Spinal cord (tissue), 9 donors: ENCODE measurements at regions not wholly inside any gene's neighbourhood (a gene's known extent, or its start where the extent isn't known, plus 50 kb on each side); places are given as distances from the start of the nearest gene placed in this dataset.
A peak's percentile ranks its signal among the peaks of the same experiment; 100 is the strongest.
"Not testable (repeated sequence)": the region's sequence is repeated elsewhere in the genome, so short reads cannot be mapped to it uniquely, and the experiment has no call there.

Experiments used
- DNase-seq, 6 donors: peaks; one replicate each; pipeline versions ENCODE4 v3.0.0 to v3.0.0-alpha.2; 2013 to 2015; ENCODE audit warnings: low spot score in 6 of 6, low read depth in 4 of 6
- H3K27ac ChIP-seq: one replicate; pipeline ENCODE4 v1.5.1; 2013; ENCODE audit warnings: low read depth, low read length, control low read depth
- H3K27me3 ChIP-seq: one replicate; pipeline ENCODE4 v1.6.1; 2013; ENCODE audit warnings: low read length; ENCODE audit not compliant: control insufficient read depth, insufficient read depth
- H3K36me3 ChIP-seq: one replicate; pipeline ENCODE4 v1.6.1; 2013; ENCODE audit warnings: low read length; ENCODE audit not compliant: control insufficient read depth, insufficient read depth
- H3K4me1 ChIP-seq: one replicate; pipeline ENCODE4 v1.6.1; 2013; ENCODE audit warnings: low read length; ENCODE audit not compliant: control insufficient read depth, insufficient read depth
- H3K4me3 ChIP-seq: one replicate; pipeline ENCODE4 v1.5.1; 2013; ENCODE audit warnings: low read depth, low read length, control low read depth
- H3K9me3 ChIP-seq: one replicate; pipeline ENCODE4 v1.6.1; 2013; ENCODE audit warnings: low read length; ENCODE audit not compliant: control insufficient read depth, insufficient read depth
- WGBS: methylation state at CpG from one replicate; pipeline ENCODE4 v1.1.5; 2013; ENCODE audit warnings: missing lambda C conversion rate; ENCODE audit not compliant: insufficient coverage; 5-methylcytosine and 5-hydroxymethylcytosine counted together
- donor health status: healthy.

DNA sequence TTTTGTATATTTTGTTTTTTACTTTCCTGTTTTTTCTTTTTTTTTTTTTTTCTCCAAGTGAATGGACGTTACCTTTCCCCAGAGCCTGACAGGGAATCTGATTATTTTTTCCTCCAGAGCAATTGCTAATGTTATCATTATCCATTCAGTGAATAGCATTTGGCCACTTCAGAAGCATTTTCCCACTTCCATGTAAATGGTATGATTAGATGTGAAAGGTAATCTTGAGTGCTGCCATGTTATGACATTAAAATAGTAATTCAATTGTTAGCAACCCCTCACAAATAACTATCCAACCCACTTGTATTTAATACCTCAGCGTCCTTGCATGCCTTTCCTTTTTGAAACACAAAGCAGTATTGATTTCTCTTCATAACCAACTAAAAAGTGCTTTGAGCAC, 1243.8 kb downstream of the CDH8 start:
- H3K4me3 ChIP-seq = no peak overlapping the region
- H3K27ac ChIP-seq = no peak overlapping the region
- H3K27me3 ChIP-seq = no peaks in the 10 kb centered on the region
- DNase-seq = no peak
- no peaks in the 10 kb centered on the region for H3K36me3 ChIP-seq
- no peaks in the 10 kb centered on the region for H3K9me3 ChIP-seq
- WGBS = no CpG with 5 or more reads among the region's 2 CpGs
- no peaks in the 10 kb centered on the region for H3K4me1 ChIP-seq

GRCh38 chr16:60788631-60789030, 1247.6 kb downstream of the CDH8 start:
- Histone ChIP-seq H3K27ac (no peak overlapping the region), H3K36me3 (no peaks in the 10 kb centered on the region), H3K4me3 (no peak overlapping the region), H3K4me1 (no peaks in the 10 kb centered on the region), H3K9me3 (no peaks in the 10 kb centered on the region), H3K27me3 (no peaks in the 10 kb centered on the region)
- DNase-seq = no peak

DNA sequence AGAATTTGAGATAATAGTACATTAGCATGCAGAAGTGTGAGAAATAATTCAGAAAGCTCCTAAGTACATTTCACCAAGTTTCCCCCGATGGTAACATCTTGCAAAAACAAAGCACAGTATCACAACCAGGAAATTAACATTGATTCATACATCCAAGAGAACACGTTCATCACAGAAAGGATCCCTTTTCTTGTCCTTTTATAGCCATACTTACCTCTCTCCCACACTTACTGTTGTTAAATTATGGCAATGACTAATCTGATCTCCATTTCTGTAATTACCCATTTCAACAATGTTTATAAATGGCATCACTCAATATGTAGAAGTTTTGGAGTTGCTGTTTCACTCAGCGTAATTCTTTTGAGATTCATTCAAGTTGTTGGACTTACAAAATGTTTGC, 1260.0 kb downstream of the CDH8 start:
- Histone ChIP-seq H3K27ac (no peak overlapping the region), H3K4me3 (no peak overlapping the region), H3K9me3 (no peaks in the 10 kb centered on the region), H3K27me3 (no peaks in the 10 kb centered on the region), H3K4me1 (no peaks in the 10 kb centered on the region), H3K36me3 (no peaks in the 10 kb centered on the region)
- no peak for DNase-seq
- WGBS = no CpG with 5 or more reads among the region's 3 CpGs

DNA sequence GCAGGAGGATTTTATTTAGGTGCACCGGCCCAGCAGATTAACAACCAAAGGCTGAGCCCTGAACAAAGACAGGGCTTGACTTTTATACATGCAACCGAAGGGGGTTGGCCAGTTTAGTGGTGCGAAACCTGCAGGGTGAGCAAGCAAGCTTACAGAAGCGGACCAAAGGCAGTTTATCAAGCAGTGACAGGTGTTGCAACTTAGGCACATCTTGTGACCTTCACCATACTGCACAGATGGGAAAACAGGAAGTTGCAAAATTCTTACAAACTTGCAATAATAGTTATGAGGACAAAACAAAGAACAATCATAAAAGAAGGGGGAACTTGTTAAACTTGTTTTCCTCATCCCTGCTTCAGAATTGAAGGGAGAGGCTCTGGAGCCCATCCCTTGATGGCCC, 1265.1 kb downstream of the CDH8 start:
- H3K9me3 ChIP-seq = no peaks in the 10 kb centered on the region
- no peaks in the 10 kb centered on the region for H3K27me3 ChIP-seq
- H3K36me3 ChIP-seq = no peaks in the 10 kb centered on the region
- no peaks in the 10 kb centered on the region for H3K4me1 ChIP-seq
- 94% methylated on average over 4 of the region's 4 CpGs for whole genome bisulfite sequencing
- no peak for DNase-seq
- no peak overlapping the region for H3K4me3 ChIP-seq
- H3K27ac ChIP-seq = no peak overlapping the region

DNA sequence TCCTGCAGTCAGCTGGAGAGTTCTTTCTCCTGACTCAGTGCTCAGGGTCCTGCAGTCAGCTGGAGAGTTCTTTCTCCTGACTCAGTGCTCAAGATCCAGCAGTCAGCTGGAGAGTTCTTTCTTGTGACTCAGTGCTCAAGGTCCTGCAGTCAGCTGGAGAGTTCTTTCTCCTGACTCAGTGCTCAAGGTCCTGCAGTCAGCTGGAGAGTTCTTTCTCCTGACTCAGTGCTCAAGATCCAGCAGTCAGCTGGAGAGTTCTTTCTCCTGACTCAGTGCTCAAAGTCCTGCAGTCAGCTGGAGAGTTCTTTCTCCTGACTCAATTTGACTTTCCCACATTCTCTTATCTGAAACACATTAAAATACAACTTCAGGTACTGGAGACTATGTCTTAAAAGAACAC, 1265.9 kb downstream of the CDH8 start:
- not testable (repeated sequence) for H3K4me1 ChIP-seq, DNase-seq, H3K27me3 ChIP-seq

GRCh38 chr16:60763869-60764268, 1272.4 kb downstream of the CDH8 start:
- Histone ChIP-seq H3K4me3 (no peak overlapping the region), H3K36me3 (no peaks in the 10 kb centered on the region), H3K9me3 (no peaks in the 10 kb centered on the region), H3K4me1 (no peaks in the 10 kb centered on the region), H3K27me3 (no peaks in the 10 kb centered on the region), H3K27ac (no peak overlapping the region)
- 83% methylated on average over 1 of the region's 4 CpGs for WGBS
- DNase-seq = no peak

More for the DNA sequence above, 1265.9 kb downstream of the CDH8 start:
- H3K27ac ChIP-seq, H3K36me3 ChIP-seq, H3K4me3 ChIP-seq, H3K9me3 ChIP-seq: not testable (repeated sequence)

DNA sequence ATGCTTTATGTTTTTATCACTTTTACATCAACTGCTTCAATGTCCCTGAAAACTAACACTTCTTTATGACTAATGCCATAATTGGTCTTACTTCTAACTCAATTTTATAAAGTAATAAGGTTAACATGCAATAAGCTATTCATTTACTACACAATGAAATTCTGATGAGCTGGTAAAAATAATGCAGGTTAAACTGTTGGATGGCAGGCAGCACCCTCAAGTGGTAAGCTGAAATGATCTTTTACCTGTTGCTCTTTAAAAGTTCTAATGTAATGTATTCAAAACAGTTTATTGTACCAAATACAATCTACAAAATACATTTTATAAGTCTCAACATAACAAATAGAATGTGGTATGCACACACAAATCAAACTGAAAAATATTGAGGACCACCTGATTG, 1280.3 kb downstream of the CDH8 start:
- no peak overlapping the region for H3K4me3 ChIP-seq
- H3K27ac ChIP-seq = no peak overlapping the region
- no peaks in the 10 kb centered on the region for H3K27me3 ChIP-seq
- no peaks in the 10 kb centered on the region for H3K9me3 ChIP-seq
- H3K4me1 ChIP-seq = no peaks in the 10 kb centered on the region
- H3K36me3 ChIP-seq = no peaks in the 10 kb centered on the region
- DNase-seq = peak in 1 of 6 donors; percentile 12

GRCh38 chr16:60748366-60748765, 1287.9 kb downstream of the CDH8 start:
- H3K27ac ChIP-seq = no peak overlapping the region
- H3K36me3 ChIP-seq = no peaks in the 10 kb centered on the region
- no peaks in the 10 kb centered on the region for H3K9me3 ChIP-seq
- no peak overlapping the region for H3K4me3 ChIP-seq
- no peaks in the 10 kb centered on the region for H3K4me1 ChIP-seq
- no peaks in the 10 kb centered on the region for H3K27me3 ChIP-seq
- no peak for DNase-seq

- WGBS = 87% methylated on average over 3 of the region's 3 CpGs
Measured at GRCh38 chr16:60744198-60744597, 1292.0 kb downstream of the CDH8 start.

GRCh38 chr16:60741810-60742209, 1294.4 kb downstream of the CDH8 start:
- H3K4me3 ChIP-seq = no peak overlapping the region
- H3K4me1 ChIP-seq = no peaks in the 10 kb centered on the region
- peak overlapping the region; percentile 30 for H3K27ac ChIP-seq
- H3K27me3 ChIP-seq = no peaks in the 10 kb centered on the region
- H3K9me3 ChIP-seq = no peaks in the 10 kb centered on the region
- peak in 5 of 6 donors; percentile 22 to 84 (median 35) for DNase-seq
- no peaks in the 10 kb centered on the region for H3K36me3 ChIP-seq
- 40% methylated on average over 1 of the region's 1 CpG for WGBS

More at GRCh38 chr16:60744198-60744597, 1292.0 kb downstream of the CDH8 start:
- DNase-seq = no peak
- no peak overlapping the region for H3K27ac ChIP-seq
- H3K4me3 ChIP-seq = no peak overlapping the region
- no peaks in the 10 kb centered on the region for H3K4me1 ChIP-seq
- H3K9me3 ChIP-seq = no peaks in the 10 kb centered on the region
- H3K27me3 ChIP-seq = no peaks in the 10 kb centered on the region
- no peaks in the 10 kb centered on the region for H3K36me3 ChIP-seq
